ENCODE measurements at regions not wholly inside any gene's neighbourhood (a gene's known extent, or its start where the extent isn't known, plus 50 kb on each side); places are given as distances from the start of the nearest gene placed in this dataset.

DNA sequence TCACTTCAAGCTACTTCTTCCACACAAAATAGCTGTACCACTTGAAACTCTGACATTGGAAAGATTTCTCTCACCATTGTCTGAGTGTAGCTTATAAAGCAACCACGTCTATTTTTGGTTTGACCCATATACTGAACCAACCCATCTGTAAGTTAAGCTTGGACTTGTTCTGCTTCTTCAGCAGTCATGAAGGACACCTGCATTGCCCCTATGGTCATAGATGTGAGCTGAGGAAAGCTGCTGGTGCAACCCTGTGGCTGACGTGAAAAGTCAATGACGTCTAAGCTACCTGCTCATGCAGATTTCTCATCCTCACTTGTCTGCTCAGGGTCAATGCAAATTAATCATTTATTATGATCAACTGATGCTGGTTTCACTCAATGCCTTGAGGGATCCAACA is 417.4 kb downstream of the CETN3 start:
- TF ChIP-seq, protein P1, sequence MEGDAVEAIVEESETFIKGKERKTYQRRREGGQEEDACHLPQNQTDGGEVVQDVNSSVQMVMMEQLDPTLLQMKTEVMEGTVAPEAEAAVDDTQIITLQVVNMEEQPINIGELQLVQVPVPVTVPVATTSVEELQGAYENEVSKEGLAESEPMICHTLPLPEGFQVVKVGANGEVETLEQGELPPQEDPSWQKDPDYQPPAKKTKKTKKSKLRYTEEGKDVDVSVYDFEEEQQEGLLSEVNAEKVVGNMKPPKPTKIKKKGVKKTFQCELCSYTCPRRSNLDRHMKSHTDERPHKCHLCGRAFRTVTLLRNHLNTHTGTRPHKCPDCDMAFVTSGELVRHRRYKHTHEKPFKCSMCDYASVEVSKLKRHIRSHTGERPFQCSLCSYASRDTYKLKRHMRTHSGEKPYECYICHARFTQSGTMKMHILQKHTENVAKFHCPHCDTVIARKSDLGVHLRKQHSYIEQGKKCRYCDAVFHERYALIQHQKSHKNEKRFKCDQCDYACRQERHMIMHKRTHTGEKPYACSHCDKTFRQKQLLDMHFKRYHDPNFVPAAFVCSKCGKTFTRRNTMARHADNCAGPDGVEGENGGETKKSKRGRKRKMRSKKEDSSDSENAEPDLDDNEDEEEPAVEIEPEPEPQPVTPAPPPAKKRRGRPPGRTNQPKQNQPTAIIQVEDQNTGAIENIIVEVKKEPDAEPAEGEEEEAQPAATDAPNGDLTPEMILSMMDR (IDR thresholded peaks at IDR 0.05), result no peak
- DNase-seq (ENCODE audit: low spot score), result no peak
- Histone ChIP-seq H3K4me3 (no peak overlapping the region), H3K27ac (no peak overlapping the region)

DNA sequence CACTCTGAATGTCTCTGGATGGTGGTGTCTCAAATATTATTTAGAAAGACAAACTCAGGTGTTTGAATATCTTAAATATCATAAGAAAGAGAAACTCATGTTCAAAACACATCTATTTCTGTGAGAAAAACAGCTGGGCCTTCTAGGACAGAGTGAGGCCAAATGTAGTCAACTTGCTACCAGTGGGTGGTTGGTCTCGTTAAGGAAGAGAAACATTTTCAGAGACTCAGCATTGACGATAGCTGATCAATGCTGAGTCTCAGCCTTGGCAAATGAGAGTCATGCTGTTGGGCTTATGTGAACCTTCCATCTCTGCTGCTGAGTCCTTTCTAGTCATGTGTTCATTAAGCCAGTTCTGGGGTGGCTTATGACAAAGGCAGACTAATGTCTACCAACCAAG is 418.0 kb downstream of the CETN3 start:
- no peak overlapping the region for H3K27ac ChIP-seq
- DNase-seq (ENCODE audit: low spot score), result no peak
- TF ChIP-seq, protein P1 (IDR thresholded peaks at IDR 0.05), result no peak
- H3K4me3 ChIP-seq, result no peak overlapping the region

DNA sequence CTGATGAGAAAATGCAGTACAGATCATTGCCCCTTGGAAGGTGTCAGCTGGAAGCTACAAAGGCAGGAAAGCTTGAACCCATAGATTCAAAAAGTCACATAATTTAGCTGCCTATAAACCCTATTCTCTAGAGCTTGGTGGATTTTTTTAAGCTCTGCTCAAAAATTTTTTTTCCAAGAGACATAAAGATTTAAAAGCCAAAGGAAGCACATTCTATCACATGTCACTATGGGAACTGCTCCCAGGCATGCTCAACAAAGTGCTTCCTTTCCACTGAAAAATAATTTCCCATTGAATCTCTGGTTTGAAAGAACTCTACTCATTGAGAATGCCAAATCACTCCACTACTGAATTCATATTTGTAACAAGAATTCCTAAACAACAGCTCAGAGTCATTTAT is 419.8 kb downstream of the CETN3 start:
- no peak overlapping the region for H3K4me3 ChIP-seq
- no peak for DNase-seq (ENCODE audit: low spot score)
- TF ChIP-seq, protein P1 (IDR thresholded peaks at IDR 0.05), result no peak
- peak overlapping the region; percentile 44 to 62 for H3K27ac ChIP-seq

DNA sequence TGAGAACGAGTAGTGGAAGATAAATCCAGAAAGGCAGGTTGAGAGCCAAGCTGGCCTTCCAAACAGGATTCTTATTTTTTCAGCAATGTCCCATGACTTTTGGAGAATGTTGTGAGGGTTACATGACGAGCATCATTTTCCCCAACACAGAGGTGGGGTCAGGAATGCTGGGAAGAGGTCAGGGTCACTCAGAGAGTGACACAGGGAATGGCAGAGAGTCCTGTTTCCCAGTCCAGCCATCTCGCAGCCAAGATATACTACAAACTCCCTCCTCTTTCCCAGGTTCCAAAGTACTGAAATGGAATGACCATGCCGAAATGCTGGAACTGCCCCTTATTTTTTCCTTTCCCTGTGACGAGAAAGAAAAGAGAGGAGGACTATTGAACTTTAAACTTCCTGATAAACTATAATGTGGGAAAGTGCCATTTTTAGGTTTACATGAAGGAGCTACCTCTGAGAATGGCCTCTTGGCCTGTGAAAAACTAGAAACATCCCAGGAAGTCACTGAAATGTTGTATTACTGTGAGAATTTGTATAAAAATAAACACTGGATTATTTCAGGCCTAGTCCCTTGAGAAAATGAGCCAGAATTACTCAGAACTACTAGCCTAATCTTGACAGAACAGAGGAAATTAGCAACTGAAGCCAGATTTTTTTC is 420.4 kb downstream of the CETN3 start:
- Histone ChIP-seq H3K27ac (peak overlapping the region; percentile 62 to 85), H3K4me3 (no peak overlapping the region)
- DNase-seq (ENCODE audit: low spot score), result peak; percentile 75

DNA sequence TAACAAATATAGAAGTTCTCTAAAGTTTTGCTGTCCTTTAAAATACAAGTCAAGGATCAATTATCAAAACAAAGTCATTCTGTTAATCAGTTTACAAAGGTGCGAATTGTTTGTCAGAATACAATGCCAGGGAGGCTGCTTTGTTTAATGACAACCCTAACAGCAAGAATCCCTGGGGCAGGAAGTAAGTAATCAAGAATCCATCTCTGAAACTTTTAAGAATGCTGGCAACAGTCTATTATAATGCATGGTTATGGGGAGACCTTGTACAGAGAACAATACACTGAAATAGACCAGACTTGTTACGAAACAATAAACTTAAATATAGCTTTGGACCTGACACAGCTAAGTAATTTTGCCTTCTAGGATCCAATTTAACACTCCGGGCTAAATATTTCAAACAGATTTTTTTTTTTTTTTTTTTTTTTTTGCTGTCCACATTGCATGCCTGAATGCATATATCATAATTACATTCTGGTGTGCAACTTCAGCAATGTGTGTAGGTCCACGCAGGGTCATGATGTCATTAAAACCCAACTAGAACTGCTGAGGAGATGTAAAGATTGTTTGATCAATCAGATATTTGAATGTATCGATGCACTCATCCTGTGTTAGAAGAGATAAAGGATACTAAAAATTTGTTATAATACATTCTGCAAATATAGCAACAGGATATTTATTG is 421.3 kb downstream of the CETN3 start:
- no peak for DNase-seq (ENCODE audit: low spot score)
- H3K4me3 ChIP-seq, result no peak overlapping the region
- peak overlapping the region; percentile 62 to 85 for H3K27ac ChIP-seq
- TF ChIP-seq, protein P1 (IDR thresholded peaks at IDR 0.05), result no peak

More for the DNA sequence above, 420.4 kb downstream of the CETN3 start:
- TF ChIP-seq, protein P1 (IDR thresholded peaks at IDR 0.05), result no peak

DNA sequence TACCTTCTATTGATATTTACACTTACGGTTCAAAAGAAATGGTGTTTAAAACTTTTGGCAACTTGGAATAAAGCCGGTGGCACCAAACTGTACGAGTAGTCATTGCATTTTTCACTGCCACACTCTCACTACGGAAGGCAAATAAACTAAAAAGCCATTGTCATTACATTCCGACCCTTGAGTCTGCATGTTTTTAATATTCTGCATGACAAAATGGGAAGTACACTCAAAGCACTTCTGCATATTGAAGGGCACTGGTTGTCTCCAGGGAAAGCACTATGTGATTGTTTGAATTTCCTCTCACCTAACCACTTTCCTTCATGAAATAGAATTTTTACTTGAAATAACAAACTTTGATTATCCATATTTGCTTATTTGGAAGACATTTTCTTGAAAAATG is 426.3 kb downstream of the CETN3 start:
- Histone ChIP-seq H3K27ac (no peak overlapping the region), H3K4me3 (no peak overlapping the region)
- TF ChIP-seq, protein P1 (IDR thresholded peaks at IDR 0.05), result no peak
- no peak for DNase-seq (ENCODE audit: low spot score)
